ENCODE measurements at regions not wholly inside any gene's neighbourhood (a gene's known extent, or its start where the extent isn't known, plus 50 kb on each side); places are given as distances from the start of the nearest gene placed in this dataset.
"Not testable (repeated sequence)": the region's sequence is repeated elsewhere in the genome, so short reads cannot be mapped to it uniquely, and the experiment has no call there.

DNA sequence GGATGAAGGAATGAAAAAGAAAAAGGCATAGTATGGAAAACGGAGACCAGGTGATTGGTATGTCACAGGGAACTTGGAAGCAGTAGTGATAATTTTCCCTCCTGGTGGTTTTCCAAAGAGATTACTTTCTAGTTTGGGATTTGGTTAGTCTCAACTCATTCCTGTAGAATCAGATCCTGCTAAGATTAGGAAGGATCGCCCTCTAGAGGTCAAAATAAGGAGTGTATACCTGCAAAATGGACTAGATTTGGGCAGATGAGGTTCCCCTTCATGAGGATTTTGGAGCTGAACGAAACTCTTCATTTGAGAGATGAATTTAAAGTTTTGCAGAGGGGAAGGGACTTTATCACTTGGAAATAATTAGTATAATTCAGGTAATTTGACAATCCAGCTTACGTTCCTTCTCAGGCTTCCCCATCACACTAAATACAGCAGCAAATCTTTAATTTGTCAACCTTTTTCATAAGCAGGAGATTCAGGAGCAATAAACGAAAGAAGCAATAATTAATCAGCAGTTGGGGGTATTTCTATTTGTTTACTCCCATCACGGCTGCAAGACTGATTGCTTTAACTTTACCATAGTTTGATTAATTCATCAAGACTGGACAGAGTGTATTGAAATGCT, 65.2 kb downstream of the CCDC195 start:
- Histone ChIP-seq H3K36me3 (ENCODE audit: control insufficient read depth in 4 of 4, insufficient read depth in 4 of 4, low read length in 3 of 4) (no peaks in the 10 kb centered on the region), H3K4me3 (ENCODE audit: control insufficient read depth in 1 of 7, extremely low read depth in 1 of 7, insufficient read depth in 4 of 7, low read depth in 2 of 7, low read length in 6 of 7) (no peak overlapping the region), H3K27me3 (replicated peaks in 2 of 5; ENCODE audit: control insufficient read depth in 4 of 5, insufficient read depth in 5 of 5, low read length in 4 of 5) (no peaks in the 10 kb centered on the region), H3K9me3 (ENCODE audit: control extremely low read depth in 1 of 5, control insufficient read depth in 4 of 5, insufficient read depth in 2 of 5, low read depth in 1 of 5, low read length in 4 of 5) (no peaks in the 10 kb centered on the region), H3K4me1 (ENCODE audit: control extremely low read depth in 1 of 4, control insufficient read depth in 4 of 4, insufficient read depth in 4 of 4, low read length in 3 of 4) (peaks cover 0 to 2% (median 0%) of the 10 kb centered on the region in 4 experiments), H3K27ac (ENCODE audit: insufficient read depth in 1 of 2, low read depth in 1 of 2, low read length in 2 of 2, poor library complexity in 1 of 2, severe bottlenecking in 2 of 2) (no peak overlapping the region)
- peak; percentile 45 to 64 (median 49) for DNase-seq
- ChIA-PET POLR2A (no interaction called here), CTCF (interaction anchor here (0.8 to 5.0 kb wide), 21 partner anchors 8 to 681 kb away, joined by 3 to 28 read pairs (median 4); no protein-coding TSS in a partner anchor)
- WGBS (ENCODE audit: insufficient coverage) = 37% methylated on average over 5 of the region's 6 CpGs

DNA sequence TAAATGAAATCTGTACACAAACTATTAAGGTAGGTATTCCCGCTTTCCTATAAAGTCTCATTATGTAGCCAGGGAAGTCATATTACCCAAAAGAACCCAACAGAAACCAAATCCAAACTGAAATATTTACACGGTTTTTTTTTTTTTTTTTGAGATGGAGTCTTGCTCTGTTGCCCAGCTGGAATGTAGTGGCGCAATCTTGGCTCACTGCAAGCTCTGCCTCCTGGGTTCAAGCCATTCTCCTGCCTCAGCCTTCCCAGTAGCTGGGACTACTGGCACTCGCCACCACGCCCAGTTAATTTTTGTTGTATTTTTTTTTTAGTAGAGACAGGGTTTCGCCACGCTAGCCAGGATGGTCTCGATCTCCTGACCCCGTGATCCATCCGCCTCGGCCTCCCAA, 62.5 kb upstream of the CUL3 start:
- H3K4me3 ChIP-seq (ENCODE audit: control insufficient read depth in 1 of 7, extremely low read depth in 1 of 7, insufficient read depth in 4 of 7, low read depth in 2 of 7, low read length in 6 of 7); POLR2A ChIA-PET; H3K9me3 ChIP-seq (ENCODE audit: control extremely low read depth in 1 of 5, control insufficient read depth in 4 of 5, insufficient read depth in 2 of 5, low read depth in 1 of 5, low read length in 4 of 5); H3K27ac ChIP-seq (ENCODE audit: insufficient read depth in 1 of 2, low read depth in 1 of 2, low read length in 2 of 2, poor library complexity in 1 of 2, severe bottlenecking in 2 of 2); H3K27me3 ChIP-seq (replicated peaks in 2 of 5; ENCODE audit: control insufficient read depth in 4 of 5, insufficient read depth in 5 of 5, low read length in 4 of 5); H3K4me1 ChIP-seq (ENCODE audit: control extremely low read depth in 1 of 4, control insufficient read depth in 4 of 4, insufficient read depth in 4 of 4, low read length in 3 of 4); H3K36me3 ChIP-seq (ENCODE audit: control insufficient read depth in 4 of 4, insufficient read depth in 4 of 4, low read length in 3 of 4); DNase-seq: not testable (repeated sequence)
- CTCF ChIA-PET = interaction anchor here (1.0 to 2.0 kb wide), 13 partner anchors 10 to 315 kb away, joined by 3 to 11 read pairs (median 4); no protein-coding TSS in a partner anchor
- WGBS (ENCODE audit: insufficient coverage) = 93% methylated on average over 2 of the region's 11 CpGs

DNA sequence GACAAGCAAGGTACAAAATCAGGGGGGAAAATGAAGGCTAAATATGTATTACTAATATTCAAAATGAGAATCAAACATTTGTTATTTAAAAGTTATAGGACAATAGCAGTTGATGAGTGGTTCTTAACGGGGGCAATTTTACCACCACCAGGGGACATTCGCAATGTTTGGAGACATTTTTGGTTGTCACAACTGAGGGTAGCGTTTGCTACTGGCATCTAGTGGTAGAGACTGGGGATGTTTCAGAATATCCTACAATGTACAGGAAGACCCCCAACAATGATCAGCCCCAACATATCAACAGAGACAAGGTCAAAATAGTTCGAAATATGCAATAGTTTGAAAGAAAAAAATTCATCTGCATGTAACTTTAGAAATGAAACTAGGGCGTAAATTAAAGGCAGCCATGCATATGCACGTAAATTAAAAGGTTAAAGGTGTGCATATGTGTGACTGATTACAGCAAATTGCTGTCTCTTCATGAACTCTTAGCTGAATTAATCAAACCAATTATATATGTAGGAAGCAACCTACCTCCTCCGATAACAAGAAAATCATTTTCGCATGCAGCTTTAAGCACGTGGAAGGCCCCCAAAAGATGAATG, 61.2 kb upstream of the CUL3 start:
- 68% methylated on average over 4 of the region's 9 CpGs for WGBS (ENCODE audit: insufficient coverage)
- POLR2A ChIA-PET = interaction anchor here (0.6 kb wide), 1 partner anchor 53 kb away, joined by 3 read pairs; no protein-coding TSS in a partner anchor

DNA sequence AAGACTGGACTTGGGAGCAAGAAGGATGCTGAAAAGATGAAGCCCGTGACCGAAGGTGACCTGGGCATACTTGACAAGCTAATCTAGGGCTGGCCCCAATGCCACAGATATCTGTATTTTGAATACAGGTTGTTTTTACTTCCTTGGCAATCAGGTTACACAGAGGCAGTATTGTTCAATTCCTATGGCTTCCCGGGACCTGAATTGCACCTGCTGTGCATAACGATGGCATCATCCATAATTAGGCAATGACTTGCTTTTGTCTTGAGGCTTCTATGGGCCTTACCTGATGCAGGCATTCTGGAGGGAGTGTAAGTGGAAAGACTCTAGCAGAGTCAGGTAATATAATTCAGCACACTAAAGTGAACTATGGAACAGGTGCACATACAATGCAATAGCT, 60.6 kb upstream of the CUL3 start:
- Histone ChIP-seq H3K27me3 (replicated peaks in 2 of 5; ENCODE audit: control insufficient read depth in 4 of 5, insufficient read depth in 5 of 5, low read length in 4 of 5) (no peaks in the 10 kb centered on the region), H3K36me3 (ENCODE audit: control insufficient read depth in 4 of 4, insufficient read depth in 4 of 4, low read length in 3 of 4) (no peaks in the 10 kb centered on the region), H3K9me3 (ENCODE audit: control extremely low read depth in 1 of 5, control insufficient read depth in 4 of 5, insufficient read depth in 2 of 5, low read depth in 1 of 5, low read length in 4 of 5) (no peaks in the 10 kb centered on the region), H3K4me3 (ENCODE audit: control insufficient read depth in 1 of 7, extremely low read depth in 1 of 7, insufficient read depth in 4 of 7, low read depth in 2 of 7, low read length in 6 of 7) (no peak overlapping the region), H3K27ac (ENCODE audit: insufficient read depth in 1 of 2, low read depth in 1 of 2, low read length in 2 of 2, poor library complexity in 1 of 2, severe bottlenecking in 2 of 2) (no peak overlapping the region), H3K4me1 (ENCODE audit: control extremely low read depth in 1 of 4, control insufficient read depth in 4 of 4, insufficient read depth in 4 of 4, low read length in 3 of 4) (peaks cover 0 to 3% (median 0%) of the 10 kb centered on the region in 4 experiments)
- DNase-seq = no peak
- ChIA-PET POLR2A (interaction anchor here (0.6 kb wide), 1 partner anchor 53 kb away, joined by 3 read pairs; no protein-coding TSS in a partner anchor), CTCF (interaction anchor here (0.6 to 2.6 kb wide), 23 partner anchors 9 to 1014 kb away, joined by 3 to 11 read pairs (median 4); no protein-coding TSS in a partner anchor)
- 92% methylated on average over 4 of the region's 4 CpGs for WGBS (ENCODE audit: insufficient coverage)

More for the DNA sequence above, 61.2 kb upstream of the CUL3 start:
- DNase-seq = peak; percentile 75 to 86 (median 84)
- Histone ChIP-seq H3K9me3 (ENCODE audit: control extremely low read depth in 1 of 5, control insufficient read depth in 4 of 5, insufficient read depth in 2 of 5, low read depth in 1 of 5, low read length in 4 of 5) (no peaks in the 10 kb centered on the region), H3K36me3 (ENCODE audit: control insufficient read depth in 4 of 4, insufficient read depth in 4 of 4, low read length in 3 of 4) (no peaks in the 10 kb centered on the region), H3K4me3 (ENCODE audit: control insufficient read depth in 1 of 7, extremely low read depth in 1 of 7, insufficient read depth in 4 of 7, low read depth in 2 of 7, low read length in 6 of 7) (no peak overlapping the region), H3K27ac (ENCODE audit: insufficient read depth in 1 of 2, low read depth in 1 of 2, low read length in 2 of 2, poor library complexity in 1 of 2, severe bottlenecking in 2 of 2) (no peak overlapping the region), H3K4me1 (ENCODE audit: control extremely low read depth in 1 of 4, control insufficient read depth in 4 of 4, insufficient read depth in 4 of 4, low read length in 3 of 4) (peaks cover 0 to 3% (median 0%) of the 10 kb centered on the region in 4 experiments), H3K27me3 (replicated peaks in 2 of 5; ENCODE audit: control insufficient read depth in 4 of 5, insufficient read depth in 5 of 5, low read length in 4 of 5) (no peaks in the 10 kb centered on the region)
- CTCF ChIA-PET = interaction anchor here (0.6 to 2.6 kb wide), 33 partner anchors 8 to 1013 kb away, joined by 3 to 11 read pairs (median 4); no protein-coding TSS in a partner anchor

DNA sequence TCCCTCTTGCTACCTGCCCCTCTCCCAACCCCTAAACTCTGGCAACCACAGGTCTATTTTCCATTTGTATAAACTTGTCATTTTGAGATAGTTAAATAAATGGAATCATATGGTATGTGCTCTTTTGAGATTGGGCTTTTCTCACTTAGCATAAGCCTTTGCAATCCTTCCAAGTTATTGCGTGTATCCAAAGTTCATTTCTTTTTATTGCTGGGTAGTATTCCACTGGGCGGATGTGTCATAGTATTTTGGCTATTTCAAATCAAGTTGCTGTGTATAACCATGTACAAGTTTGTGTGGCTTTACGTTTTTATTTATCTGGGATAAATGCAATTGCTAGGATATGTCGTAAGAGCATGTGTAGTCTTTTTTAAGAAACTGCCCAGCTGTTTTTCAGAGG, 55.5 kb upstream of the CUL3 start:
- POLR2A ChIA-PET = no interaction called here
- CTCF ChIA-PET = interaction anchor here (1.2 to 1.5 kb wide), 2 partner anchors 285 to 670 kb away, joined by 3 to 4 read pairs; no protein-coding TSS in a partner anchor

DNA sequence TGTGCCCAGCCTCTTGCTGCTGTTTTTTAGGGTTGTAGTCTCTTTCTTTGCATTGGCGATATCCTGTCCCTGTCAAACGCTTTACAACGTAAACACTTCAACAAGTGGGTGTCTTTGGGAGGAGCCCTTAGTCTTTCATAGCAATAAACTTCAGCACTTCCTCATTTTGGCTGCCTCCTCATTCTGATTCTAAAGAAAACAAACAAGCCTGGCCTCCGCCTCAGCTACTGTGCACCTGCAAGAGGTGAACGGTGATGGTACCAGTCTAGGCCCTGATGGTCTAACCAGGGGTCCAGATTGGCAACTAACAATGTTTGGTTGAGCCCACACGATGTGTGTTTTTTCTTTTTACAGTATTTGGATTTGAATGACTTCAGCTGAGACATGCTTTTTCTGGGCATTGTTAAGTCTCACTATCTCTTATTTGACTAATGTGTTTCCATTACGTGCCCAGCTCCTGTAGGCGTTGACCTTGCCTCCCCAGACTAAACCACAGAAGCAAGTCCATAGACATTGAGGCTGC, 53.2 kb upstream of the CUL3 start:
- H3K4me3 ChIP-seq (ENCODE audit: control insufficient read depth in 1 of 7, extremely low read depth in 1 of 7, insufficient read depth in 4 of 7, low read depth in 2 of 7, low read length in 6 of 7) = peak overlapping the region in 1 of 7 experiments; percentile 45
- peak; percentile 17 to 70 (median 59) for DNase-seq

More for the DNA sequence above, 55.5 kb upstream of the CUL3 start:
- Histone ChIP-seq H3K27ac (ENCODE audit: insufficient read depth in 1 of 2, low read depth in 1 of 2, low read length in 2 of 2, poor library complexity in 1 of 2, severe bottlenecking in 2 of 2) (no peak overlapping the region), H3K4me1 (ENCODE audit: control extremely low read depth in 1 of 4, control insufficient read depth in 4 of 4, insufficient read depth in 4 of 4, low read length in 3 of 4) (peaks cover 0 to 8% (median 3%) of the 10 kb centered on the region in 4 experiments), H3K36me3 (ENCODE audit: control insufficient read depth in 4 of 4, insufficient read depth in 4 of 4, low read length in 3 of 4) (no peaks in the 10 kb centered on the region), H3K27me3 (replicated peaks in 2 of 5; ENCODE audit: control insufficient read depth in 4 of 5, insufficient read depth in 5 of 5, low read length in 4 of 5) (no peaks in the 10 kb centered on the region), H3K4me3 (ENCODE audit: control insufficient read depth in 1 of 7, extremely low read depth in 1 of 7, insufficient read depth in 4 of 7, low read depth in 2 of 7, low read length in 6 of 7) (no peak overlapping the region), H3K9me3 (ENCODE audit: control extremely low read depth in 1 of 5, control insufficient read depth in 4 of 5, insufficient read depth in 2 of 5, low read depth in 1 of 5, low read length in 4 of 5) (no peaks in the 10 kb centered on the region)
- DNase-seq = no peak
- 100% methylated on average over 2 of the region's 4 CpGs for WGBS (ENCODE audit: insufficient coverage)

More for the DNA sequence above, 53.2 kb upstream of the CUL3 start:
- Histone ChIP-seq H3K27me3 (replicated peaks in 2 of 5; ENCODE audit: control insufficient read depth in 4 of 5, insufficient read depth in 5 of 5, low read length in 4 of 5) (no peaks in the 10 kb centered on the region), H3K27ac (ENCODE audit: insufficient read depth in 1 of 2, low read depth in 1 of 2, low read length in 2 of 2, poor library complexity in 1 of 2, severe bottlenecking in 2 of 2) (no peak overlapping the region), H3K9me3 (ENCODE audit: control extremely low read depth in 1 of 5, control insufficient read depth in 4 of 5, insufficient read depth in 2 of 5, low read depth in 1 of 5, low read length in 4 of 5) (no peaks in the 10 kb centered on the region), H3K36me3 (ENCODE audit: control insufficient read depth in 4 of 4, insufficient read depth in 4 of 4, low read length in 3 of 4) (no peaks in the 10 kb centered on the region), H3K4me1 (ENCODE audit: control extremely low read depth in 1 of 4, control insufficient read depth in 4 of 4, insufficient read depth in 4 of 4, low read length in 3 of 4) (peaks cover 0 to 8% (median 3%) of the 10 kb centered on the region in 4 experiments)
- ChIA-PET CTCF (interaction anchor here (1.0 to 1.5 kb wide), 7 partner anchors 8 to 668 kb away, joined by 3 to 5 read pairs (median 3); no protein-coding TSS in a partner anchor), POLR2A (no interaction called here)
- 19% methylated on average over 5 of the region's 8 CpGs for WGBS (ENCODE audit: insufficient coverage)

Measured in common myeloid progenitor, CD34-positive (primary cell).